ENCODE measurements at regions not wholly inside any gene's neighbourhood (a gene's known extent, or its start where the extent isn't known, plus 50 kb on each side); places are given as distances from the start of the nearest gene placed in this dataset.
"Not testable (repeated sequence)": the region's sequence is repeated elsewhere in the genome, so short reads cannot be mapped to it uniquely, and the experiment has no call there.

GRCh38 chr6:29227235-29227634, 56.5 kb downstream of the OR2J2 start:
- TF ChIP-seq POLR2A (IDR thresholded peaks at IDR 0.05; ENCODE audit: low read length) (no peak), GATA1 (IDR thresholded peaks at IDR 0.05; ENCODE audit: low read depth, low read length) (no peak)
- peak in 1 of 2 experiments; percentile 8 for DNase-seq

- no peak for TF ChIP-seq POLR2A (IDR thresholded peaks at IDR 0.05; ENCODE audit: low read length)
- no peak for DNase-seq
These were observed 60.0 kb downstream of the OR2J2 start for GRCh38 chr6:29230666-29231065.

- no peak for DNase-seq
- TF ChIP-seq GATA1 (IDR thresholded peaks at IDR 0.05; ENCODE audit: low read depth, low read length) (no peak), POLR2A (IDR thresholded peaks at IDR 0.05; ENCODE audit: low read length) (no peak)
These were observed 62.0 kb downstream of the OR2J2 start for GRCh38 chr6:29232725-29233124.

- no peak for DNase-seq
- TF ChIP-seq GATA1 (IDR thresholded peaks at IDR 0.05; ENCODE audit: low read depth, low read length) (no peak), POLR2A (IDR thresholded peaks at IDR 0.05; ENCODE audit: low read length) (no peak)
These were observed 65.4 kb downstream of the OR2J2 start for GRCh38 chr6:29236060-29236459.

GRCh38 chr6:29236634-29237033, 64.9 kb upstream of the OR14J1 start:
- no peak for DNase-seq
- TF ChIP-seq GATA1 (IDR thresholded peaks at IDR 0.05; ENCODE audit: low read depth, low read length) (no peak), POLR2A (IDR thresholded peaks at IDR 0.05; ENCODE audit: low read length) (no peak)

GRCh38 chr6:29243044-29243443, 58.5 kb upstream of the OR14J1 start:
- not testable (repeated sequence) for DNase-seq
